ENCODE measurements at regions not wholly inside any gene's neighbourhood (a gene's known extent, or its start where the extent isn't known, plus 50 kb on each side); places are given as distances from the start of the nearest gene placed in this dataset.

- FAIRE-seq = peak; percentile 79
These were observed 52.0 kb upstream of the RNU6-8 start for GRCh38 chr14:32254952-32255679.

GRCh38 chr14:32255789-32256188, 52.7 kb upstream of the RNU6-8 start:
- DNase-seq (ENCODE audit: insufficient read length, low spot score) = no peak
- FAIRE-seq = no peak

More at GRCh38 chr14:32254952-32255679, 52.0 kb upstream of the RNU6-8 start:
- peak; percentile 20 for DNase-seq (ENCODE audit: insufficient read length, low spot score)

GRCh38 chr14:32256576-32256975, 53.5 kb upstream of the RNU6-8 start:
- no peak for DNase-seq (ENCODE audit: insufficient read length, low spot score)

GRCh38 chr14:32258336-32258993, 55.4 kb upstream of the RNU6-8 start:
- no peak for FAIRE-seq

More at GRCh38 chr14:32256576-32256975, 53.5 kb upstream of the RNU6-8 start:
- no peak for FAIRE-seq

GRCh38 chr14:32259368-32260013, 56.4 kb upstream of the RNU6-8 start:
- FAIRE-seq = peak; percentile 85
- no peak for DNase-seq (ENCODE audit: insufficient read length, low spot score)

More at GRCh38 chr14:32258336-32258993, 55.4 kb upstream of the RNU6-8 start:
- no peak for DNase-seq (ENCODE audit: insufficient read length, low spot score)

- FAIRE-seq = no peak
These were observed 61.0 kb upstream of the RNU6-8 start for GRCh38 chr14:32263939-32264567.

GRCh38 chr14:32265584-32265983, 62.5 kb upstream of the RNU6-8 start:
- DNase-seq (ENCODE audit: insufficient read length, low spot score) = no peak
- no peak for FAIRE-seq

More at GRCh38 chr14:32263939-32264567, 61.0 kb upstream of the RNU6-8 start:
- no peak for DNase-seq (ENCODE audit: insufficient read length, low spot score)

- FAIRE-seq = no peak
- no peak for DNase-seq (ENCODE audit: insufficient read length, low spot score)
These were observed 51.1 kb upstream of the AKAP6 start for GRCh38 chr14:32277998-32278397.

Measured in GM19239 (cell line).